Memory B cell (primary cell): ENCODE measurements at regions not wholly inside any gene's neighbourhood (a gene's known extent, or its start where the extent isn't known, plus 50 kb on each side); places are given as distances from the start of the nearest gene placed in this dataset.
"Not testable (repeated sequence)": the region's sequence is repeated elsewhere in the genome, so short reads cannot be mapped to it uniquely, and the experiment has no call there.

Experiments
- ATAC-seq: fragments of 150-1000 bp; cut with Tn5 transposase; 2 replicates; pipeline ENCODE4 v1.10.0; 2021; ENCODE audit warnings: low read depth, mild to moderate bottlenecking, moderate library complexity
- DNase-seq, 2 donors: peaks; one replicate each; pipeline ENCODE4 v3.0.0; 2022; ENCODE audit warnings: low spot score in 2 of 2
- H3K27ac Mint-ChIP-seq: one replicate; pipeline ENCODE4 v1.8.0; 2022; ENCODE audit warnings: mild to moderate bottlenecking, moderate library complexity, mixed read lengths
- H3K27me3 Mint-ChIP-seq: one replicate; pipeline ENCODE4 v1.8.0; 2022; ENCODE audit warnings: mixed read lengths
- H3K36me3 Mint-ChIP-seq: one replicate; pipeline ENCODE4 v1.8.0; 2022; ENCODE audit warnings: mild to moderate bottlenecking, mixed read lengths
- H3K4me1 Mint-ChIP-seq: one replicate; pipeline ENCODE4 v1.8.0; 2022; ENCODE audit warnings: mixed read lengths
- H3K4me3 Mint-ChIP-seq: one replicate; pipeline ENCODE4 v1.8.0; 2022; ENCODE audit warnings: mild to moderate bottlenecking, moderate library complexity, mixed read lengths
- H3K9me3 Mint-ChIP-seq: one replicate; pipeline ENCODE4 v1.8.0; 2022; ENCODE audit warnings: mixed read lengths

- H3K27me3 Mint-ChIP-seq = no peaks in the 10 kb centered on the region
- no peak overlapping the region for H3K27ac Mint-ChIP-seq
- no peaks in the 10 kb centered on the region for H3K9me3 Mint-ChIP-seq
- ATAC-seq = no peak
- no peaks in the 10 kb centered on the region for H3K4me1 Mint-ChIP-seq
- H3K4me3 Mint-ChIP-seq = no peak overlapping the region
- DNase-seq = no peak
- peaks cover 2% of the 10 kb centered on the region for H3K36me3 Mint-ChIP-seq
Observed at GRCh38 chr6:47420394-47421371, 56.9 kb upstream of the CD2AP start.

GRCh38 chr6:47423079-47423478 lies 54.5 kb upstream of the CD2AP start:
- ATAC-seq = no peak
- Mint-ChIP-seq H3K4me1 (no peaks in the 10 kb centered on the region), H3K27me3 (no peaks in the 10 kb centered on the region), H3K9me3 (no peaks in the 10 kb centered on the region), H3K4me3 (no peak overlapping the region), H3K27ac (no peak overlapping the region), H3K36me3 (no peaks in the 10 kb centered on the region)
- no peak for DNase-seq

- Mint-ChIP-seq H3K4me3 (no peak overlapping the region), H3K27ac (no peak overlapping the region), H3K9me3 (peaks cover 4% of the 10 kb centered on the region), H3K4me1 (no peaks in the 10 kb centered on the region), H3K36me3 (peaks cover 3% of the 10 kb centered on the region), H3K27me3 (no peaks in the 10 kb centered on the region)
- no peak for ATAC-seq
- DNase-seq = no peak
Observed at GRCh38 chr6:47424436-47424836, 53.2 kb upstream of the CD2AP start.

GRCh38 chr6:47425724-47426123 lies 51.9 kb upstream of the CD2AP start:
- not testable (repeated sequence) for H3K9me3 Mint-ChIP-seq, H3K4me3 Mint-ChIP-seq, H3K27me3 Mint-ChIP-seq, DNase-seq, ATAC-seq, H3K36me3 Mint-ChIP-seq, H3K27ac Mint-ChIP-seq, H3K4me1 Mint-ChIP-seq

GRCh38 chr6:47426524-47427302 lies 50.9 kb upstream of the CD2AP start:
- no peak overlapping the region for H3K27ac Mint-ChIP-seq
- H3K27me3 Mint-ChIP-seq = no peaks in the 10 kb centered on the region
- peaks cover 10% of the 10 kb centered on the region for H3K9me3 Mint-ChIP-seq
- H3K36me3 Mint-ChIP-seq = peaks cover 7% of the 10 kb centered on the region
- DNase-seq (no peak), ATAC-seq (no peak)
- no peak overlapping the region for H3K4me3 Mint-ChIP-seq
- no peaks in the 10 kb centered on the region for H3K4me1 Mint-ChIP-seq

GRCh38 chr6:47427680-47428079 lies 49.9 kb upstream of the CD2AP start:
- H3K4me1 Mint-ChIP-seq = no peaks in the 10 kb centered on the region
- no peak overlapping the region for H3K4me3 Mint-ChIP-seq
- ATAC-seq = no peak
- no peak for DNase-seq
- H3K36me3 Mint-ChIP-seq = peaks cover 7% of the 10 kb centered on the region
- no peak overlapping the region for H3K27ac Mint-ChIP-seq
- H3K27me3 Mint-ChIP-seq = no peaks in the 10 kb centered on the region
- H3K9me3 Mint-ChIP-seq = peaks cover 10% of the 10 kb centered on the region
